ENCODE measurements at regions not wholly inside any gene's neighbourhood (a gene's known extent, or its start where the extent isn't known, plus 50 kb on each side); places are given as distances from the start of the nearest gene placed in this dataset.
"Not testable (repeated sequence)": the region's sequence is repeated elsewhere in the genome, so short reads cannot be mapped to it uniquely, and the experiment has no call there.

- in situ Hi-C loops (cut with HindIII; ENCODE audit: low sequenced_read_pairs): no loop called here
- no peak for DNase-seq (ENCODE audit: low spot score)
These were observed 354.9 kb downstream of the TMEM121 start for GRCh38 chr14:105881021-105881930.

DNA sequence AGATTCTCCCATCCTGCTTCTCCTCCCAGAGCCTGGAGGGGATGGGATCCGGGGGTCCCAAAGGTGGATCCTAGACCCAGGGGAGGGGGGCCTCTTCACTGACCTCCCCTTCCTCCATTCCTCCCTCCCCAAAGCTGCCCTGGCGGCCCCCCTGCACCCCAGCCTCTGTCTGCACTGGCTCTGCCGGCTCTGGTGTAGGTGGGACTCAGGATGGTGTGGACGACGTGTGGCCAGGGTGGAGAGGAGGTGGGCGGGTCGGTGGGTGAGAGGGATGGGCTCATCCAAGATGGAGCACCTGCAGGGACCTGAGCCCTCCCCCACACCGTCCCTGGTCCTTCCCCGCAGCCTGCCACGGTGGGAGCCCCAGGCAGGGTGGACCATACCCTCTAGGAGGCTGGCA lies 355.6 kb downstream of the TMEM121 start:
- in situ Hi-C loops (cut with HindIII; ENCODE audit: low sequenced_read_pairs): not testable (repeated sequence)

DNA sequence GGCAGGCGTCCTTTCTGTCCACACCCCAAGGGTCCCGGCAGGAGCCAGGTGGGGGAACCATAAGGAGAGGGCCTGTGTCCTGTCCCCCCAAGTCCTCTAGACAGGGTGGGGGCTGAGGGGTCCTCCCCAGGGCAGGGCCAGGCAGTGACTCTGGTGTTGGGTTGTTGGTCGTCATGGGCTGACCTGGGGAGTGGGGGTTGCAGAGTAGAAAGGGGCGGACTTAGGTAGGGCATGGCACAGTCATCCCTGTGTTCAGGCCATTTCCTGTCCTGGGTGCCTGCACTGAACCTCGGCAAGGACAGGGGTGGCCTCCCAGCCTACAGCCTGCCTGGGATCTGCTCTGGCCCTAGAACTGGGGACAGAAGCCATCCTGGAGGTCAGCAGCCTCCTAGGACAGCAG lies 356.2 kb downstream of the TMEM121 start:
- in situ Hi-C loops (cut with HindIII; ENCODE audit: low sequenced_read_pairs): no loop called here
- DNase-seq (ENCODE audit: low spot score): no peak

More for the DNA sequence above, 355.6 kb downstream of the TMEM121 start:
- not testable (repeated sequence) for DNase-seq (ENCODE audit: low spot score)

- in situ Hi-C loops (cut with HindIII; ENCODE audit: low sequenced_read_pairs): no loop called here
- DNase-seq (ENCODE audit: low spot score): no peak
These were observed 357.0 kb downstream of the TMEM121 start for GRCh38 chr14:105883066-105884005.

DNA sequence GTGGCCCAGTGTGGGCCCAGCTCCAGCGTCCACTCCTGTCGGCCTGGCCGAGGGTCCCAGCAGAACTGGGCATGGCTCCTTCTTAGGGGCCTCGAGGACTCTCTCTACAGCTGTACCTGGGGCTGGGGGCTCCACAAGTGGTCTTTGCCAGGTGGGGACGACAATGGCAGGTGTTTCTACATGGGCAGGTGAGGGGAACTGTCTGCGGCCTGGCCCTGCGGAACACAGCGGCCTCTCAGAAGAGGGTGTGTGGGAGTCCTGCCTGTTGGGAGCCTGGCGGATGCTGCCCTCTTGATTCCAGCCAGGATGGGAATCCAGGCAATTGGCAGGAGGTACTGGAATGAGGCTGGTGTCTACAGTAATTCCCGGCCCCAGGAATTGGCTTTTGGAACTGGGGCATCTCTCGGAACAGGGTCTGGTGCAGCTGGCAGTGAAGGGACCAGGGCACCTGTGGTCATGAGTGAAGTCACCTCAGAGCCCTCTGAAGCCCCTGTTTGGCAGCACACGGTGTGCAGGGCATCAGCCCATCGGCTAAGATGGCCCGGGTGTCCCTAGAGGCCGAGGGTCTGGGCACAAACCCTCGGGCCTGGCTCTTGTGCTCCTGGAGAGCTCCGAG lies 357.9 kb downstream of the TMEM121 start:
- DNase-seq (ENCODE audit: low spot score); in situ Hi-C loops (cut with HindIII; ENCODE audit: low sequenced_read_pairs): not testable (repeated sequence)

GRCh38 chr14:105884808-105885281 lies 358.5 kb downstream of the TMEM121 start:
- DNase-seq (ENCODE audit: low spot score): no peak
- in situ Hi-C loops (cut with HindIII; ENCODE audit: low sequenced_read_pairs): no loop called here

- in situ Hi-C loops (cut with HindIII; ENCODE audit: low sequenced_read_pairs): no loop called here
- no peak for DNase-seq (ENCODE audit: low spot score)
These were observed 359.4 kb downstream of the TMEM121 start for GRCh38 chr14:105885561-105886320.

- DNase-seq (ENCODE audit: low spot score); in situ Hi-C loops (cut with HindIII; ENCODE audit: low sequenced_read_pairs): not testable (repeated sequence)
These were observed 360.4 kb downstream of the TMEM121 start for GRCh38 chr14:105886791-105887191.

- in situ Hi-C loops (cut with HindIII; ENCODE audit: low sequenced_read_pairs): no loop called here
- no peak for DNase-seq (ENCODE audit: low spot score)
These were observed 361.3 kb downstream of the TMEM121 start for GRCh38 chr14:105887692-105888091.

DNA sequence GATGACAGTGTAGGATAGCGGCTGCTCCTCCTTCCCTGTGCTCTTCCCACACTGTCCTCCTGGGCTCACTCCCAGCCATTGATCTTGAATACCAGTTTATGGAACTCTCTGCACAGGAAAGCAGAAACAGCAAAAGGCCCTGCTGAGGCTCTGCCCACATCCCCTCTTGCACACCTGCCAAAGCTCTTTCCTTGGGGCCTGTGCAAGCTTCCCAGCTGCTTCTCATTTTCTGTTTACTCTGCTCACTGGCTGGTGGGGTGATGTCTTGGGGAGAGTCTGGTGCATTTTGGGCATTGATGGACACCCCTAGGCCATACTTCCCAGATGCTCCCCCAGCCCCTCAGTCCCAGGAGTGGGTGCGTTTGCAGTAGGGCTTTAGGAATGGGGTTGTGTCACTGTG lies 361.8 kb downstream of the TMEM121 start:
- DNase-seq (ENCODE audit: low spot score): no peak
- in situ Hi-C loops (cut with HindIII; ENCODE audit: low sequenced_read_pairs): no loop called here

- in situ Hi-C loops (cut with HindIII; ENCODE audit: low sequenced_read_pairs): no loop called here
- DNase-seq (ENCODE audit: low spot score): no peak
These were observed 362.6 kb downstream of the TMEM121 start for GRCh38 chr14:105888784-105889665.

DNA sequence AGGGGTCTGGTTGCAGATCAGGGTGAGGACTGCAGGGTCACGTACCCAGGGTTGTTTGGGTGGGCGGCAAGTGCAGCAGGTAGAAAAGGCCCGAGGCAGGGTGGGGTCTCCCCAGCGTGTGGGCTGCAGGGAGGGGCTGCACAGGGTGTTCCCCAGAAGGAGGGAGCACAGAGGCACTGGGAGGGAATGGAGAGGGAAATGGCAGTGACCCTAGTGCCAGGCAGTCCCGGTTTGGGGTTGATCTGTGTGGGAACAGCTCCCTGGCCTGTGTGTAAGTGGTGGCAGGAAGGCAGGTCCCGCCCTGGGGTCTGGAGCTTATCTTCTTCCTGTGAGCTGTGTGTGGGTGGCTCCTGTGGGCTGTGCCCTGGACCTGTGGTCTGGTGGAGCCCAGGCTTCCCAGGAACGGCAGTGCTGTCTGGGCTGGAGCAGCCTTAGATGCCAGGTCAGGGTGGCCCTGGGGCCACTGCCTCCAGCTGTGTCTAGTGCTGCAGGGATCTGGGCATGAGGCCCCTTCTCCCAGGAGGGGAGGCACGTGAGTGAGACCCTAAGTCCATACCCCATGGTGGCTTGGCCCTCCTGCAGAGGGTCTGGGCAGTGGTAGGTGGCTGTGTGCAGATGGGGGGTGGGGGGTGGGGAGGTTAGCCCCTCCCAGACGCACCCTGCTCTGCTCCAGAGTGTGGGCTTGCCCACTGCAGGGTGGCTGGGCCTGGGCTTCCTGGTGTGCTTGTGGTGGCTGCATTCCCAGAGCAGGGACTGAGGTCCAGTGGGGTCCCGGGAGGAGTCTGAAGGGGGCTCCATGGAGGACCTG lies 363.5 kb downstream of the TMEM121 start:
- no peak for DNase-seq (ENCODE audit: low spot score)
- in situ Hi-C loops (cut with HindIII; ENCODE audit: low sequenced_read_pairs): no loop called here

DNA sequence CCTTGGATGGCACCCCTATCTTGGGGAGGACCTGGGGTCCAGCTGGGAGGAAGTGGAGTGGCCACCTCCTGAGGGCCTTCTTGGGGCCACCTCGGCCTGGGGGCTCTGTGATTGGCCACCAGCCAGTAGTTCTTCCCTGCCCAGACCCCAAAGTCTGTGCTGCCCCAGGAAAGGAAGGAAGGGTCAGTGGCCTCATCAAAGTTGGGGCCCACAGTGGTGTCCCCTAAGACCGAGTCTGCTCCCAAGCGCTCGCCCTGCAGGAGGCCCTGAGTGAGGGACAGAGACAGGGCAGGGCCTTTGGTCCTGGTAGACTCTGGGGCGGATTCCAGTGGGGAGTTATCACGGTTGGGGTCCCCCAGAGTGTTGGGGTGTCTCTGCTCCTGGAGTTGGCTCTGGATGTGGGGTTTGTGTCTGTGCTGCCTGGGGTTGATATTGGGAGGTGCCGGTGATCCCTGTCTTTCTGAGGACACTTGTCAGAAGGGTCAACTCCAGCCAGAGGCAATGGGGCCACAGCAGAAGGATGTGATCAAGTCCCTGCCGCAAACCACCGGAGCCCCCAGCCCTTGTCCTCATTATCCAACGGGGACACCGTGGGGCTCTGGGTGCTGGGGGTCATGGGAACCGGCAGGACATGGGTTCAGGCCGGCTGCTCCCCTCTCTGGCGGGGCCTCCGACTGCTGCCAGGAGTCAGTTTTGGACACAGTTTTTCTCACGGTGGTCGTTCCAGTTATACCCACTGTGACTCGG lies 364.3 kb downstream of the TMEM121 start:
- no peak for DNase-seq (ENCODE audit: low spot score)
- in situ Hi-C loops (cut with HindIII; ENCODE audit: low sequenced_read_pairs): no loop called here

GRCh38 chr14:105891221-105891602 lies 364.8 kb downstream of the TMEM121 start:
- no peak for DNase-seq (ENCODE audit: low spot score)
- in situ Hi-C loops (cut with HindIII; ENCODE audit: low sequenced_read_pairs): no loop called here

DNA sequence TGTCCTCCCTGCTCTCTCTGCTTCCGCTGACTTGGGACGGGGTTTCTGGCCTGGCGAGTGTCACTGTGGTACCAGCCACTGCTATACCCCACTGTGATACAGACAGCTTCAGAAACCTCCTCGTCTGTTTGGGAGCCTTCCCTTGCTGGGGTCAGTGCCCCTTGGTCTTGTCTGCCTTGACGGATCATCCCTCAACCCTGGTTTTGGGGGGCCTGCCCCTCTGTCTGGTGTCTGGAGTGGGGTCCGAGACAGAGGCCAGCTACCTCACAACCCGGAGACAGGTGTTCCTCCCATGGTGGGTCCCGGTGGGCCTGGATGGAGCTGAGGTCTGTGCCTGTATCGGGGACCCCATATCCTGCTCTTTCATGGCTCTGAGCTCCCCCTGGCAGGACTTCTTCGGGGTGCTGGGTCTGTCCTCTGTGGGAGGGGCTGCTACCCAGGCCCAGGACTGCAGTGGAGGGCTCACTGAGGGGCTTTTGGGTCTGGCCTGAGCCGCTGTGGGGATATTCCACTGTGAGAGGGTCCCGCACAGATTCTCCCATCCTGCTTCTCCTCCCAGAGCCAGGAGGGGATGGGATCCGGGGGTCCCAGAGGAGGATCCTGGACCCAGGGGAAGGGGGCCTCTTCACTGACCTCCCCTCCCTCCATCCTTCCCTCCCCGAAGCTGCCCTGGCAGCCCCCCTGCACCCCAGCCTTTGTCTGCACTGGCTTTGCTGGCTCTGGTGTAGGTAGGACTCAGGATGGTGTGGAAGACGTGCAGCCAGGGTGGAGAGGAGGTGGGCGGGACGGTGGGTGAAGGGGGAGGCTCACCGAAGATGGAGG lies 365.5 kb downstream of the TMEM121 start:
- DNase-seq (ENCODE audit: low spot score): no peak
- in situ Hi-C loops (cut with HindIII; ENCODE audit: low sequenced_read_pairs): no loop called here
